K562 (cell line): ENCODE measurements at regions not wholly inside any gene's neighbourhood (a gene's known extent, or its start where the extent isn't known, plus 50 kb on each side); places are given as distances from the start of the nearest gene placed in this dataset.
A peak's percentile ranks its signal among the peaks of the same experiment; 100 is the strongest.

Experiments
- ATAC-seq: fragments of 200-7000 bp; cut with Tn5 transposase; 3 replicates; pipeline ENCODE4 v1.9.1; 2020; ENCODE audit warnings: moderate library complexity
- BruUV-seq: library from RNA; stranded (reverse); fragments of 400-500 nt; replicated peaks from 2 replicates; lab custom pipeline; 2021; lab: Mats Ljungman, UMichigan
- CTCF ChIA-PET: fragments of 300-600 bp; formaldehyde crosslinking; extraction: SDS; loops from one replicate; lab custom pipeline; 2021; ENCODE audit warnings: low intra/inter-chr PET ratio; lab: Yijun Ruan, JAX
- POLR2A ChIA-PET: fragments of 300-600, 350-650 bp; sonication (Branson Sonifier 250); formaldehyde crosslinking; extraction: SDS; loops from one replicate; lab custom pipeline; 2021; ENCODE audit warnings: antibody characterized with exemption, inconsistent platforms; lab: Yijun Ruan, JAX
- DNase-seq, 4 experiments: peaks; one replicate each; pipeline versions ENCODE4 v3.0.0 to v3.0.0-alpha.2; 2011 to 2018; ENCODE audit warnings: low spot score in 3 of 4, mixed read lengths in 3 of 4; ENCODE audit errors: extremely low read depth in 1 of 4
- FAIRE-seq: peaks from 2 replicates; lab custom pipeline; 2011; peaks lifted over from hg19 to GRCh38; lab: Jason Lieb, UNC
- H2AFZ ChIP-seq: 2 replicates; pipeline ENCODE4 v1.6.0; 2011; ENCODE audit warnings: low read depth, low read length, control low read depth, inconsistent platforms
- H3K27ac ChIP-seq: fragments of 200-600 bp; 3 replicates; pipeline ENCODE4 v1.8.0; 2011; ENCODE audit warnings: low read depth, mild to moderate bottlenecking, control low read depth, inconsistent platforms, low read length, moderate library complexity, mixed read lengths; ENCODE audit errors: extremely low read depth
- H3K27me3 ChIP-seq, 2 experiments: fragments of 300-600 bp in 1 of 2; 2 replicates in 1 of 2; 3 replicates in 1 of 2; pipeline versions ENCODE4 v1.6.0 to v1.8.0; 2011; ENCODE audit warnings: inconsistent platforms in 2 of 2, low read length in 2 of 2, mild to moderate bottlenecking in 1 of 2, mixed read lengths in 1 of 2, moderate library complexity in 1 of 2; ENCODE audit not compliant: control insufficient read depth in 2 of 2, insufficient read depth in 2 of 2
- H3K36me3 ChIP-seq: fragments of 300-600 bp; 3 replicates; pipeline ENCODE4 v1.8.0; 2011; ENCODE audit warnings: mild to moderate bottlenecking, low read length, inconsistent platforms; ENCODE audit not compliant: control insufficient read depth, insufficient read depth
- H3K4me1 ChIP-seq, 2 experiments: fragments of 200-600 bp in 1 of 2; replicated peaks in 1 of 2; 2 replicates in 1 of 2; 3 replicates in 1 of 2; pipeline versions ENCODE4 v1.5.1 to v1.8.0; 2011; ENCODE audit warnings: inconsistent platforms in 2 of 2, low read length in 2 of 2, mild to moderate bottlenecking in 1 of 2, mixed read lengths in 1 of 2, moderate library complexity in 1 of 2; ENCODE audit not compliant: control insufficient read depth in 2 of 2, insufficient read depth in 2 of 2
- H3K4me2 ChIP-seq: 2 replicates; pipeline ENCODE4 v1.6.1; 2011; ENCODE audit warnings: low read length, control low read depth, inconsistent platforms, mixed read lengths; ENCODE audit not compliant: insufficient read depth
- H3K4me3 ChIP-seq: fragments of 200-600 bp; sonication (generic), shearing (Covaris generic); 2 replicates; pipeline ENCODE4 v1.5.1; 2016; ENCODE audit warnings: control low read depth, inconsistent platforms
- H3K79me2 ChIP-seq: fragments of 200-600 bp; 3 replicates; pipeline ENCODE4 v1.8.0; 2011; ENCODE audit warnings: low read length, inconsistent platforms; ENCODE audit not compliant: control insufficient read depth, insufficient read depth
- H3K9ac ChIP-seq, 2 experiments: 2 replicates each; pipeline versions ENCODE4 v1.6.0 to v1.6.1; 2011; ENCODE audit warnings: low read depth in 2 of 2, low read length in 2 of 2, control low read depth in 1 of 2, inconsistent platforms in 1 of 2, mild to moderate bottlenecking in 1 of 2, mixed read lengths in 1 of 2; ENCODE audit not compliant: insufficient read depth in 1 of 2
- H3K9me1 ChIP-seq: one replicate; pipeline ENCODE4 v1.6.0; 2011; ENCODE audit warnings: inconsistent platforms, mild to moderate bottlenecking, low read length, moderate library complexity; ENCODE audit not compliant: control insufficient read depth, insufficient read depth
- H3K9me3 ChIP-seq: replicated peaks from 2 replicates; pipeline ENCODE4 v1.5.1; 2011; ENCODE audit warnings: low read depth, low read length, inconsistent platforms; ENCODE audit not compliant: control insufficient read depth, insufficient read depth
- H4K20me1 ChIP-seq: replicated peaks from 2 replicates; pipeline ENCODE4 v1.6.1; 2011; ENCODE audit warnings: low read length, inconsistent platforms, mixed read lengths; ENCODE audit not compliant: control insufficient read depth, insufficient read depth
- ARID3A ChIP-seq: IDR thresholded peaks from 2 replicates; pipeline ENCODE4 v1.6.1; 2012; ENCODE audit warnings: low read depth, low read length, improper control_type of control experiment, borderline replicate concordance
- C11orf30 ChIP-seq: fragments of 450-650 bp; IDR thresholded peaks from 2 replicates; pipeline ENCODE4 v1.6.1; 2016; ENCODE audit warnings: low read depth, mild to moderate bottlenecking
- ESRRA ChIP-seq: fragments of 450-650 bp; IDR thresholded peaks from 2 replicates; pipeline ENCODE4 v1.6.1; 2014; ENCODE audit warnings: low read depth, mild to moderate bottlenecking, moderate library complexity, borderline replicate concordance
- HNRNPH1 ChIP-seq: fragments of 200-400 bp; formaldehyde crosslinking; optimal IDR thresholded peaks from 2 replicates; pipeline ENCODE3; 2017; ENCODE audit warnings: low read depth, mild to moderate bottlenecking, low read length, moderate library complexity
- HOXB6 ChIP-seq: fragments of 250-450 bp; sonication (Bioruptor Pico); IDR thresholded peaks from 2 replicates; pipeline ENCODE4 v1.5.1; 2022; ENCODE audit warnings: mild to moderate bottlenecking, borderline replicate concordance
- KLF13 ChIP-seq: fragments of 450-650 bp; IDR thresholded peaks from 2 replicates; pipeline ENCODE4 v1.6.1; 2016; ENCODE audit warnings: missing genetic modification characterization, low read depth, mild to moderate bottlenecking, missing compliant biosample characterization, moderate library complexity, borderline replicate concordance
- MAFF ChIP-seq: IDR thresholded peaks from 2 replicates; pipeline ENCODE4 v1.6.1; 2012; ENCODE audit warnings: low read length, improper control_type of control experiment
- MAFG ChIP-seq: fragments of 450-650 bp; conservative IDR thresholded peaks from 2 replicates; pipeline ENCODE4 v1.6.1; 2016; ENCODE audit warnings: missing genetic modification characterization, missing compliant biosample characterization
- MAFK ChIP-seq: IDR thresholded peaks from 2 replicates; pipeline ENCODE4 v1.6.1; 2011; ENCODE audit warnings: low read length, improper control_type of control experiment
- MEIS2 ChIP-seq: fragments of 450-650 bp; IDR thresholded peaks from 2 replicates; pipeline ENCODE4 v1.6.1; 2014; ENCODE audit warnings: mild to moderate bottlenecking; ENCODE audit not compliant: partially characterized antibody
- NFATC3 ChIP-seq: fragments of 450-650 bp; IDR thresholded peaks from 2 replicates; pipeline ENCODE4 v1.6.1; 2017; ENCODE audit warnings: mild to moderate bottlenecking
- NFE2 ChIP-seq: IDR thresholded peaks from 2 replicates; pipeline ENCODE4 v1.6.1; 2014; ENCODE audit warnings: antibody characterized with exemption, low read depth
- NFE2L1 ChIP-seq: fragments of 450-650 bp; IDR thresholded peaks from 2 replicates; pipeline ENCODE4 v1.6.1; 2016; ENCODE audit warnings: missing genetic modification characterization, low read depth, mild to moderate bottlenecking, missing compliant biosample characterization, moderate library complexity, borderline replicate concordance
- STAT6 ChIP-seq: sonication (generic); formaldehyde crosslinking; IDR thresholded peaks from 2 replicates; pipeline ENCODE4 v1.8.1; 2023; ENCODE audit warnings: mild to moderate bottlenecking, missing genetic modification reagents
- ZNF316 ChIP-seq: fragments of 450-650 bp; IDR thresholded peaks from 2 replicates; pipeline ENCODE4 v1.6.1; 2016
- ZNF695 ChIP-seq: fragments of 450-650 bp; formaldehyde crosslinking; IDR thresholded peaks from 2 replicates; pipeline ENCODE4 v1.4.0; 2020; ENCODE audit warnings: mild to moderate bottlenecking, moderate library complexity
- WGBS: fragments of 100-300 bp; shearing (Covaris generic); methylation state at CpG from one replicate; pipeline ENCODE4 v1.1.6; 2016; ENCODE audit warnings: low coverage, mixed read lengths; ENCODE audit not compliant: insufficient coverage; ENCODE audit errors: missing lambda C conversion rate; 5-methylcytosine and 5-hydroxymethylcytosine counted together
- in situ Hi-C: fragments of 300-500 bp; cut with MboI; formaldehyde crosslinking; loops from 4 replicates; pipeline ENCODE4 v1.15.0; 2018; ENCODE audit warnings: inconsistent platforms, mixed read lengths
- intact Hi-C: fragments of 100-400 bp; cut with micrococcal nuclease; formaldehyde crosslinking; loops from 2 replicates; pipeline ENCODE4 v1.14.2; 2022

- 2% methylated on average over 4 of the region's 4 CpGs for WGBS
- H3K4me2 ChIP-seq: no peak overlapping the region
- FAIRE-seq (no peak), ATAC-seq (peak; percentile 54), DNase-seq (peak in 1 of 4 experiments; percentile 28)
- peaks cover 35 to 42% of the 10 kb centered on the region in 2 experiments for H3K27me3 ChIP-seq
- TF ChIP-seq ARID3A: no peak
- TF ChIP-seq STAT6 (CRISPR knock-in tag): no peak
- peak; percentile 71 for TF ChIP-seq ZNF316
- TF ChIP-seq ZNF695 (CRISPR knock-in tag): no peak
- peak; percentile 82 for TF ChIP-seq C11orf30
- peak; percentile 70; the same call in 1 of the 2 replicates for TF ChIP-seq NFE2L1 (tag)
- TF ChIP-seq KLF13 (tag): no peak
- no peak for TF ChIP-seq NFATC3
- peak; percentile 87 for TF ChIP-seq MAFG
- TF ChIP-seq MAFF: peak; percentile 35; the same call in 1 of the 2 replicates
- TF ChIP-seq ESRRA: 0 out of 2 replicates have a peak, but pooled peaks have one; percentile 21
- no peak for TF ChIP-seq HOXB6 (CRISPR knock-in tag)
- peak; percentile 82 for TF ChIP-seq NFE2
- no peak for TF ChIP-seq HNRNPH1
- TF ChIP-seq MAFK: peak; percentile 40; the same call in 1 of the 2 replicates
- no peak for TF ChIP-seq MEIS2
- peaks cover 8% of the 10 kb centered on the region; the same call in 1 of the 2 replicates for H4K20me1 ChIP-seq
- CTCF ChIA-PET: no interaction called here
- H3K4me1 ChIP-seq: peaks cover 0 to 5% of the 10 kb centered on the region in 2 experiments; a peak in 3 of 5 replicates
- no TSS peak for BruUV-seq
- intact Hi-C loops: no loop called here
- no peaks in the 10 kb centered on the region for H3K79me2 ChIP-seq
- H3K27ac ChIP-seq: no peak overlapping the region
- no peaks in the 10 kb centered on the region for H3K9me1 ChIP-seq
- H3K4me3 ChIP-seq: no peak overlapping the region
- in situ Hi-C loops: no loop called here
- H2AFZ ChIP-seq: no peak overlapping the region
- H3K9me3 ChIP-seq: peaks cover 4% of the 10 kb centered on the region
- no peak overlapping the region for H3K9ac ChIP-seq
- POLR2A ChIA-PET: interaction anchor here (0.6 to 0.7 kb wide), 2 partner anchors 29 to 102 kb away, joined by 3 to 4 read pairs; no protein-coding TSS in a partner anchor
- H3K36me3 ChIP-seq: no peaks in the 10 kb centered on the region
Observed at GRCh38 chr1:47534436-47534835, 96.6 kb downstream of the FOXD2 start.
